Bronchial epithelial cell (primary cell): ENCODE measurements at regions not wholly inside any gene's neighbourhood (a gene's known extent, or its start where the extent isn't known, plus 50 kb on each side); places are given as distances from the start of the nearest gene placed in this dataset.

ENCODE experiments used
- DNase-seq: peaks from one replicate; pipeline ENCODE4 v3.0.0-alpha.2; 2010; ENCODE audit warnings: low read depth
- FAIRE-seq: peaks from 2 replicates; lab custom pipeline; 2011; peaks lifted over from hg19 to GRCh38; lab: Jason Lieb, UNC
- H3K27me3 ChIP-seq: 2 replicates; pipeline ENCODE4 v1.5.1; 2011; ENCODE audit warnings: low read length; ENCODE audit not compliant: control insufficient read depth, insufficient read depth
- H3K36me3 ChIP-seq: 2 replicates; pipeline ENCODE4 v1.5.1; 2011; ENCODE audit warnings: low read length; ENCODE audit not compliant: control insufficient read depth, insufficient read depth
- H3K4me3 ChIP-seq: 2 replicates; pipeline ENCODE4 v1.5.1; 2011; ENCODE audit warnings: mild to moderate bottlenecking, low read depth, low read length, control low read depth
- TF ChIP-seq, protein P1 (sequence below): IDR thresholded peaks from 2 replicates; pipeline ENCODE4 v1.5.1; 2011; ENCODE audit warnings: mild to moderate bottlenecking, moderate library complexity, low read length, control low read depth, inconsistent platforms; ENCODE audit not compliant: insufficient read depth, severe bottlenecking

DNA sequence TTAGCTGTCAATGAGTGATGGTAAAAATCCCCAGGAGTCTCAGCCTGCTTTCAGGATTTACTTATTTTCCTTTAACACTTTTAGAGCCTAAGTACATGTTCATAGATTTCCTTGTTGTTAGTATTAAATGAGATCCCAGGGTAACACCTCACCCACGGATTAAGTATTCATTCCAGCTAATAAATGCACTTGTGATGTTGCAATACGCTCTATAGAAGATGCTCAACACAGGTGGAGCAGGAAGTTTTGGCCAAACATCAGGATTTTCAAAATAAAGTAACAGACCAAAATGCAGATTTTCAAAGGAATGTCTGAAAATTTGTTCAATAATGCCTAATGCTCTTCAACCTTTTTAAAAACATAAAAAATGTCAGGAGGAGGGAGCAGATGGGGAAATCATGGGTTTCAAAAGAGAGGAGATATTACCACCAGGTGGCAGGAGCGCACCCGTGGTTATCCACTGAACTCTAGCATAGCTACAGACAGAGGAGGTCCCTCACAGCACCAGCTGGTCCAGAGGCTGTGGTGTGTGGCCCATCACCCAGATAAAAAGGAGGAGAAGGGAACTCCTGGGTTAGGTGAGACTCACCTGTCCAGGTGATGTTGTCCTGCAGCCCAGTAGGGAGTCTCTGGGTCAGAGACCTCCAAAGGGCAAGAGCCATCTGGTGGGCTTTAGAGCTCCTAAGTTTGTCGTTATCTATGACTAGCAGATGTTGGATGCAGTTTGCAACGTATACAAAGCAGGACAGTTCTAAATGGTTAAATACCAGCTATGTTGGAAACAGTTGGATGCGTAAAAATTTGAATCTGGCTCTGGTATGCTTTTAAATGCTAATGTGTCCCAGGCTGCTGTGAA lies 1158.4 kb upstream of the TMEM132C start:
- Histone ChIP-seq H3K27me3 (no peaks in the 10 kb centered on the region), H3K36me3 (no peaks in the 10 kb centered on the region), H3K4me3 (no peak overlapping the region)
- DNase-seq = peak; percentile 56
- TF ChIP-seq, protein P1, sequence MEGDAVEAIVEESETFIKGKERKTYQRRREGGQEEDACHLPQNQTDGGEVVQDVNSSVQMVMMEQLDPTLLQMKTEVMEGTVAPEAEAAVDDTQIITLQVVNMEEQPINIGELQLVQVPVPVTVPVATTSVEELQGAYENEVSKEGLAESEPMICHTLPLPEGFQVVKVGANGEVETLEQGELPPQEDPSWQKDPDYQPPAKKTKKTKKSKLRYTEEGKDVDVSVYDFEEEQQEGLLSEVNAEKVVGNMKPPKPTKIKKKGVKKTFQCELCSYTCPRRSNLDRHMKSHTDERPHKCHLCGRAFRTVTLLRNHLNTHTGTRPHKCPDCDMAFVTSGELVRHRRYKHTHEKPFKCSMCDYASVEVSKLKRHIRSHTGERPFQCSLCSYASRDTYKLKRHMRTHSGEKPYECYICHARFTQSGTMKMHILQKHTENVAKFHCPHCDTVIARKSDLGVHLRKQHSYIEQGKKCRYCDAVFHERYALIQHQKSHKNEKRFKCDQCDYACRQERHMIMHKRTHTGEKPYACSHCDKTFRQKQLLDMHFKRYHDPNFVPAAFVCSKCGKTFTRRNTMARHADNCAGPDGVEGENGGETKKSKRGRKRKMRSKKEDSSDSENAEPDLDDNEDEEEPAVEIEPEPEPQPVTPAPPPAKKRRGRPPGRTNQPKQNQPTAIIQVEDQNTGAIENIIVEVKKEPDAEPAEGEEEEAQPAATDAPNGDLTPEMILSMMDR = peak; percentile 68
- FAIRE-seq = no peak

DNA sequence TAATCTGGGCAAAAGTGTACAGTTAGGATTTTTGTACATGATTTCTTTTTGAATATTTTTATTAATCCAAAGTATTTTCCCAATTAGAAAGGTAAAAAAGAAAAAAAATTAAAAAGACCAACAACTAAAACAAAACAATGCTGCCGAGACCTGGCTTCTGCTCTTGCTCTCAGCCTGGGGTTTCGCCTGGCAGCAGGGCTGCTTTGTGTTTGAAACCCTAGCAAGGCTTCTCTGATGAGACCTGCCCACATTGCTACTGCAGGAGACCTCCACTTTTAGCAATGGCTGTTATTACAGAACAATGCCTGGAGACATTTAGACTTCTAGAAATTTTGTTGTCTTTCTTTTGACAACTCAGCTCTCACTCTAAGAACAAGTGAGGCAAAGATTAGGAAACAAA lies 1153.0 kb upstream of the TMEM132C start:
- TF ChIP-seq, protein P1 = no peak
- Histone ChIP-seq H3K27me3 (no peaks in the 10 kb centered on the region), H3K36me3 (no peaks in the 10 kb centered on the region), H3K4me3 (no peak overlapping the region)
- DNase-seq (no peak), FAIRE-seq (no peak)

DNA sequence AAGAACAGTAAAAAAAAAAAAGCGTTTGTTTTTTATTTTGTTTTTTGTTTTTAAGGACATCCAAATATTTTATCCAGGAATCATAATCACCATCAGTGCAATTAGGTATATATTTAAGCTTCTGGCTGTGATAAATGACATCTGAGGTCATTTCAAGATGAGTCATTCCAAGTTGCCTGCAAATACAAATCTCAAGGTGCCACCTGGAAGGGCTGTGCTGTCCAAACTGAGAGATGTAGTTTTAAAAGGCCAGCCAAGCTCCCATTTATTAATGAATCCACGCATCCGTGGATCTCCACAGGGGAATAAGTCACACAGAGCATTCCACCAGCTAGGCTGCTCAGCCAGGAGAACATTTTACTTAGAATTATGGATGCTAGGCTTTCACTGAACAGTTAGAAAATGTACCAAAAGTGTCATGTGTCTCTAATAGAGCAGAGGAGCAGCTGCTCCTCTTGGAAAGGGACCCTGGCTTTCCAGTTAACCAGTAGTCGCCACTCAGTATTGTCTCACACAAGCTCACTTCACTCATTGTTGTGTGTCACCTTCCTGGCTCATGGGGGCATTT lies 1151.4 kb upstream of the TMEM132C start:
- Histone ChIP-seq H3K36me3 (no peaks in the 10 kb centered on the region), H3K4me3 (no peak overlapping the region), H3K27me3 (no peaks in the 10 kb centered on the region)
- DNase-seq (no peak), FAIRE-seq (no peak)
- TF ChIP-seq, protein P1 = no peak

GRCh38 chr12:127118251-127118650 lies 1148.7 kb upstream of the TMEM132C start:
- no peaks in the 10 kb centered on the region for H3K36me3 ChIP-seq
- TF ChIP-seq, protein P1 = no peak
- DNase-seq (no peak), FAIRE-seq (no peak)
- H3K4me3 ChIP-seq = no peak overlapping the region
- no peaks in the 10 kb centered on the region for H3K27me3 ChIP-seq

DNA sequence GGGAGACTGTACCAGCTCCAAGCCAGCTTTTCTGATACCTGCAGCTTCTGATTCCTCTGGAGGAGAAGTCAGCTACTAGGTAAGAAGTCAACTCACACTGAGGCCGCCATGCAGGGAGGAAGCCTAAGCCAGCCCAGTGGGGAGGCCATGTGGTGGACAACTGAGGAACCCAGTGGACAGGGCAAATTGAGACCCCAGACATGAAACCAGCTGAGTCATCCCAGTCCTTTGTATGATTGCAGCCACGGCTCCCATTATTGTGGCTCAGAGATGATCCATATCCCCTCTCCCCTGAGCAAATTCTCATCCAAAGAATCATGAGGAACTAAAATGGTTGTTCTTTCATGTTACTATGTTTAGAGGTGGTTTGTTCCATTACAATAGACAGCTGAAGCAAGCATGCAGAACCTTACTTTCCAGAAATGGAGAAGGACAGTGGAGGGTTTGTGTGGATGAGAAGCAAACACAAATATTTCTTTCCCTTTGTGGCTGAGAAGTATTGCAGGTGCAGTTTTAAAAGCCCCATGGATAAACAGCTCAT lies 1147.3 kb upstream of the TMEM132C start:
- DNase-seq (no peak), FAIRE-seq (no peak)
- Histone ChIP-seq H3K4me3 (no peak overlapping the region), H3K27me3 (no peaks in the 10 kb centered on the region), H3K36me3 (no peaks in the 10 kb centered on the region)
- TF ChIP-seq, protein P1 = no peak
